GM23338 (cell line): ENCODE measurements at regions not wholly inside any gene's neighbourhood (a gene's known extent, or its start where the extent isn't known, plus 50 kb on each side); places are given as distances from the start of the nearest gene placed in this dataset.

Experiments
- ATAC-seq: fragments of 200-7000 bp; cut with Tn5 transposase; 3 replicates; pipeline ENCODE4 v1.9.1; 2020
- DNase-seq: peaks from one replicate; pipeline ENCODE4 v3.0.0-alpha.2; 2015; ENCODE audit warnings: low spot score
- H2AFZ ChIP-seq: fragments of 200-600 bp; sonication (generic); 2 replicates; pipeline ENCODE4 v1.8.0; 2016; ENCODE audit warnings: antibody characterized with exemption, mild to moderate bottlenecking, moderate library complexity
- H3F3A ChIP-seq: fragments of 200-600 bp; sonication (generic); replicated peaks from 2 replicates; pipeline ENCODE4 v1.8.0; 2017; ENCODE audit warnings: antibody characterized with exemption, mixed run types, low read depth
- H3K27ac ChIP-seq: fragments of 200-600 bp; sonication (generic); 2 replicates; pipeline ENCODE4 v1.6.1; 2016; ENCODE audit warnings: low read depth
- H3K27me3 ChIP-seq: fragments of 200-600 bp; sonication (generic); 2 replicates; pipeline ENCODE4 v1.8.0; 2016; ENCODE audit warnings: mild to moderate bottlenecking, mixed run types, moderate library complexity; ENCODE audit not compliant: insufficient read depth
- H3K36me3 ChIP-seq: fragments of 200-600 bp; sonication (generic); 2 replicates; pipeline ENCODE4 v1.8.0; 2016; ENCODE audit warnings: mild to moderate bottlenecking; ENCODE audit not compliant: insufficient read depth
- H3K4me1 ChIP-seq: fragments of 200-600 bp; sonication (generic); 2 replicates; pipeline ENCODE4 v1.8.0; 2016; ENCODE audit warnings: mild to moderate bottlenecking, moderate library complexity; ENCODE audit not compliant: insufficient read depth
- H3K4me2 ChIP-seq: fragments of 200-600 bp; sonication (generic); 2 replicates; pipeline ENCODE4 v1.7.1; 2017; ENCODE audit warnings: mixed run types
- H3K4me3 ChIP-seq: fragments of 200-600 bp; sonication (generic); 2 replicates; pipeline ENCODE4 v1.6.1; 2016; ENCODE audit warnings: mixed run types
- H3K79me2 ChIP-seq: fragments of 200-600 bp; sonication (generic); replicated peaks from 2 replicates; pipeline ENCODE4 v1.8.0; 2017; ENCODE audit warnings: mild to moderate bottlenecking; ENCODE audit not compliant: insufficient read depth
- H3K9me2 ChIP-seq: fragments of 200-600 bp; sonication (generic); 2 replicates; pipeline ENCODE4 v1.8.0; 2017; ENCODE audit not compliant: insufficient read depth
- H4K20me1 ChIP-seq: fragments of 200-600 bp; sonication (generic); replicated peaks from 2 replicates; pipeline ENCODE4 v1.8.0; 2017; ENCODE audit warnings: mild to moderate bottlenecking; ENCODE audit not compliant: insufficient read depth
- H3K27ac Mint-ChIP-seq: 2 replicates; pipeline ENCODE4 v1.8.0; 2020; ENCODE audit warnings: inconsistent platforms, mild to moderate bottlenecking, moderate library complexity, mixed read lengths
- H3K27me3 Mint-ChIP-seq: 3 replicates; pipeline ENCODE4 v1.8.0; 2022; ENCODE audit warnings: low read depth, mild to moderate bottlenecking, moderate library complexity, mixed read lengths, inconsistent platforms; ENCODE audit not compliant: insufficient read depth, poor library complexity
- H3K36me3 Mint-ChIP-seq: 3 replicates; pipeline ENCODE4 v1.8.0; 2021; ENCODE audit warnings: low read depth, mild to moderate bottlenecking, inconsistent platforms, moderate library complexity, mixed read lengths
- H3K4me1 Mint-ChIP-seq: 3 replicates; pipeline ENCODE4 v1.8.0; 2020; ENCODE audit warnings: mild to moderate bottlenecking, inconsistent platforms, mixed read lengths
- H3K4me3 Mint-ChIP-seq: 3 replicates; pipeline ENCODE4 v1.8.0; 2021; ENCODE audit warnings: moderate library complexity, mild to moderate bottlenecking, inconsistent platforms, mixed read lengths
- H3K9me3 Mint-ChIP-seq: 3 replicates; pipeline ENCODE4 v1.8.0; 2020; ENCODE audit warnings: moderate library complexity, mild to moderate bottlenecking, inconsistent platforms, mixed read lengths
- CREB1 ChIP-seq: fragments of 250-450 bp; sonication (Bioruptor Pico); IDR thresholded peaks from 2 replicates; pipeline ENCODE4 v1.5.0; 2020; ENCODE audit warnings: low read depth, mild to moderate bottlenecking, moderate library complexity
- ETS1 ChIP-seq: IDR thresholded peaks from 2 replicates; pipeline ENCODE4 v1.6.1; 2016; ENCODE audit warnings: antibody characterized with exemption
- EZH2 ChIP-seq: fragments of 200-600 bp; sonication (generic); IDR thresholded peaks from one replicate; pipeline ENCODE4 v1.8.0; 2017; ENCODE audit warnings: antibody characterized with exemption, mild to moderate bottlenecking, low read depth; ENCODE audit not compliant: unreplicated experiment
- EZH2phosphoT487 ChIP-seq: fragments of 200-600 bp; sonication (generic); IDR thresholded peaks from one replicate; pipeline ENCODE4 v1.8.1; 2018; ENCODE audit warnings: antibody characterized with exemption; ENCODE audit not compliant: unreplicated experiment
- JUNB ChIP-seq: IDR thresholded peaks from one replicate; pipeline ENCODE4 v1.6.1; 2016; ENCODE audit warnings: antibody characterized with exemption; ENCODE audit not compliant: unreplicated experiment
- NANOG ChIP-seq: IDR thresholded peaks from 2 replicates; pipeline ENCODE4 v1.6.1; 2016; ENCODE audit warnings: antibody characterized with exemption, borderline replicate concordance
- POLR2AphosphoS5 ChIP-seq: IDR thresholded peaks from 2 replicates; pipeline ENCODE4 v1.6.1; 2016; ENCODE audit warnings: antibody characterized with exemption, low read depth
- REST ChIP-seq: IDR thresholded peaks from one replicate; pipeline ENCODE4 v1.6.1; 2018; ENCODE audit warnings: antibody characterized with exemption; ENCODE audit not compliant: unreplicated experiment
- STAT1 ChIP-seq: IDR thresholded peaks from one replicate; pipeline ENCODE4 v1.6.1; 2016; ENCODE audit warnings: antibody characterized with exemption; ENCODE audit not compliant: unreplicated experiment
- ZNF114 ChIP-seq: fragments of 250-450 bp; sonication (Bioruptor Pico); IDR thresholded peaks from 2 replicates; pipeline ENCODE4 v1.5.0; 2020; ENCODE audit warnings: mild to moderate bottlenecking, moderate library complexity
- ZNF331 ChIP-seq: fragments of 250-450 bp; sonication (Bioruptor Pico); IDR thresholded peaks from 2 replicates; pipeline ENCODE4 v1.5.0; 2020; ENCODE audit warnings: low read depth, mild to moderate bottlenecking, moderate library complexity
- TF ChIP-seq, protein P1 (sequence below): fragments of 250-450 bp; sonication (Bioruptor Pico); IDR thresholded peaks from 2 replicates; pipeline ENCODE4 v1.5.0; 2020; ENCODE audit warnings: mild to moderate bottlenecking, moderate library complexity
- TF ChIP-seq, protein P2 (sequence below), 2 experiments: fragments of 200-600 bp in 1 of 2; sonication (generic) in 1 of 2; conservative IDR thresholded peaks; 2 replicates each; pipeline versions ENCODE4 v1.5.1 to v1.6.1; 2016 to 2017; ENCODE audit warnings: antibody characterized with exemption in 2 of 2, low read depth in 2 of 2, mild to moderate bottlenecking in 2 of 2, moderate library complexity in 1 of 2

GRCh38 chr18:43668866-43669265 is 391.6 kb upstream of the SYT4 start:
- DNase-seq (no peak), ATAC-seq (no peak)
- H3K27me3 ChIP-seq = no peaks in the 10 kb centered on the region
- H3K4me3 ChIP-seq = no peak overlapping the region
- no peak for TF ChIP-seq ZNF114 (CRISPR knock-in tag)
- TF ChIP-seq STAT1 = no peak
- TF ChIP-seq, protein P1, sequence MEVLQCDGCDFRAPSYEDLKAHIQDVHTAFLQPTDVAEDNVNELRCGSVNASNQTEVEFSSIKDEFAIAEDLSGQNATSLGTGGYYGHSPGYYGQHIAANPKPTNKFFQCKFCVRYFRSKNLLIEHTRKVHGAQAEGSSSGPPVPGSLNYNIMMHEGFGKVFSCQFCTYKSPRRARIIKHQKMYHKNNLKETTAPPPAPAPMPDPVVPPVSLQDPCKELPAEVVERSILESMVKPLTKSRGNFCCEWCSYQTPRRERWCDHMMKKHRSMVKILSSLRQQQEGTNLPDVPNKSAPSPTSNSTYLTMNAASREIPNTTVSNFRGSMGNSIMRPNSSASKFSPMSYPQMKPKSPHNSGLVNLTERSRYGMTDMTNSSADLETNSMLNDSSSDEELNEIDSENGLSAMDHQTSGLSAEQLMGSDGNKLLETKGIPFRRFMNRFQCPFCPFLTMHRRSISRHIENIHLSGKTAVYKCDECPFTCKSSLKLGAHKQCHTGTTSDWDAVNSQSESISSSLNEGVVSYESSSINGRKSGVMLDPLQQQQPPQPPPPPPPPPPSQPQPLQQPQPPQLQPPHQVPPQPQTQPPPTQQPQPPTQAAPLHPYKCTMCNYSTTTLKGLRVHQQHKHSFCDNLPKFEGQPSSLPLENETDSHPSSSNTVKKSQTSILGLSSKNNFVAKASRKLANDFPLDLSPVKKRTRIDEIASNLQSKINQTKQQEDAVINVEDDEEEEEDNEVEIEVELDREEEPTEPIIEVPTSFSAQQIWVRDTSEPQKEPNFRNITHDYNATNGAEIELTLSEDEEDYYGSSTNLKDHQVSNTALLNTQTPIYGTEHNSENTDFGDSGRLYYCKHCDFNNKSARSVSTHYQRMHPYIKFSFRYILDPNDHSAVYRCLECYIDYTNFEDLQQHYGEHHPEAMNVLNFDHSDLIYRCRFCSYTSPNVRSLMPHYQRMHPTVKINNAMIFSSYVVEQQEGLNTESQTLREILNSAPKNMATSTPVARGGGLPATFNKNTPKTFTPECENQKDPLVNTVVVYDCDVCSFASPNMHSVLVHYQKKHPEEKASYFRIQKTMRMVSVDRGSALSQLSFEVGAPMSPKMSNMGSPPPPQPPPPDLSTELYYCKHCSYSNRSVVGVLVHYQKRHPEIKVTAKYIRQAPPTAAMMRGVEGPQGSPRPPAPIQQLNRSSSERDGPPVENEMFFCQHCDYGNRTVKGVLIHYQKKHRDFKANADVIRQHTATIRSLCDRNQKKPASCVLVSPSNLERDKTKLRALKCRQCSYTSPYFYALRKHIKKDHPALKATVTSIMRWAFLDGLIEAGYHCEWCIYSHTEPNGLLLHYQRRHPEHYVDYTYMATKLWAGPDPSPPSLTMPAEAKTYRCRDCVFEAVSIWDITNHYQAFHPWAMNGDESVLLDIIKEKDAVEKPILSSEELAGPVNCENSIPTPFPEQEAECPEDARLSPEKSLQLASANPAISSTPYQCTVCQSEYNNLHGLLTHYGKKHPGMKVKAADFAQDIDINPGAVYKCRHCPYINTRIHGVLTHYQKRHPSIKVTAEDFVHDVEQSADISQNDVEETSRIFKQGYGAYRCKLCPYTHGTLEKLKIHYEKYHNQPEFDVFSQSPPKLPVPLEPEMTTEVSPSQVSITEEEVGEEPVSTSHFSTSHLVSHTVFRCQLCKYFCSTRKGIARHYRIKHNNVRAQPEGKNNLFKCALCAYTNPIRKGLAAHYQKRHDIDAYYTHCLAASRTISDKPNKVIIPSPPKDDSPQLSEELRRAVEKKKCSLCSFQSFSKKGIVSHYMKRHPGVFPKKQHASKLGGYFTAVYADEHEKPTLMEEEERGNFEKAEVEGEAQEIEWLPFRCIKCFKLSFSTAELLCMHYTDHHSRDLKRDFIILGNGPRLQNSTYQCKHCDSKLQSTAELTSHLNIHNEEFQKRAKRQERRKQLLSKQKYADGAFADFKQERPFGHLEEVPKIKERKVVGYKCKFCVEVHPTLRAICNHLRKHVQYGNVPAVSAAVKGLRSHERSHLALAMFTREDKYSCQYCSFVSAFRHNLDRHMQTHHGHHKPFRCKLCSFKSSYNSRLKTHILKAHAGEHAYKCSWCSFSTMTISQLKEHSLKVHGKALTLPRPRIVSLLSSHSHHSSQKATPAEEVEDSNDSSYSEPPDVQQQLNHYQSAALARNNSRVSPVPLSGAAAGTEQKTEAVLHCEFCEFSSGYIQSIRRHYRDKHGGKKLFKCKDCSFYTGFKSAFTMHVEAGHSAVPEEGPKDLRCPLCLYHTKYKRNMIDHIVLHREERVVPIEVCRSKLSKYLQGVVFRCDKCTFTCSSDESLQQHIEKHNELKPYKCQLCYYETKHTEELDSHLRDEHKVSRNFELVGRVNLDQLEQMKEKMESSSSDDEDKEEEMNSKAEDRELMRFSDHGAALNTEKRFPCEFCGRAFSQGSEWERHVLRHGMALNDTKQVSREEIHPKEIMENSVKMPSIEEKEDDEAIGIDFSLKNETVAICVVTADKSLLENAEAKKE (CRISPR knock-in tag) = no peak
- TF ChIP-seq POLR2AphosphoS5 = no peak
- TF ChIP-seq, protein P2, sequence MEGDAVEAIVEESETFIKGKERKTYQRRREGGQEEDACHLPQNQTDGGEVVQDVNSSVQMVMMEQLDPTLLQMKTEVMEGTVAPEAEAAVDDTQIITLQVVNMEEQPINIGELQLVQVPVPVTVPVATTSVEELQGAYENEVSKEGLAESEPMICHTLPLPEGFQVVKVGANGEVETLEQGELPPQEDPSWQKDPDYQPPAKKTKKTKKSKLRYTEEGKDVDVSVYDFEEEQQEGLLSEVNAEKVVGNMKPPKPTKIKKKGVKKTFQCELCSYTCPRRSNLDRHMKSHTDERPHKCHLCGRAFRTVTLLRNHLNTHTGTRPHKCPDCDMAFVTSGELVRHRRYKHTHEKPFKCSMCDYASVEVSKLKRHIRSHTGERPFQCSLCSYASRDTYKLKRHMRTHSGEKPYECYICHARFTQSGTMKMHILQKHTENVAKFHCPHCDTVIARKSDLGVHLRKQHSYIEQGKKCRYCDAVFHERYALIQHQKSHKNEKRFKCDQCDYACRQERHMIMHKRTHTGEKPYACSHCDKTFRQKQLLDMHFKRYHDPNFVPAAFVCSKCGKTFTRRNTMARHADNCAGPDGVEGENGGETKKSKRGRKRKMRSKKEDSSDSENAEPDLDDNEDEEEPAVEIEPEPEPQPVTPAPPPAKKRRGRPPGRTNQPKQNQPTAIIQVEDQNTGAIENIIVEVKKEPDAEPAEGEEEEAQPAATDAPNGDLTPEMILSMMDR (conservative IDR thresholded peaks at IDR 0.05; ENCODE audit: low read depth in 2 of 2) = no peak
- TF ChIP-seq ETS1 = no peak
- no peak for TF ChIP-seq CREB1 (CRISPR knock-in tag)
- no peak for TF ChIP-seq NANOG
- no peak for TF ChIP-seq REST
- no peak for TF ChIP-seq EZH2
- TF ChIP-seq JUNB = no peak
- no peak for TF ChIP-seq ZNF331 (CRISPR knock-in tag)
- TF ChIP-seq EZH2phosphoT487 = no peak
- H3K27ac ChIP-seq = no peak overlapping the region
- H3K4me3 Mint-ChIP-seq = no peak overlapping the region
- H3K27me3 Mint-ChIP-seq = no peaks in the 10 kb centered on the region
- no peaks in the 10 kb centered on the region for H4K20me1 ChIP-seq
- H3K4me1 ChIP-seq = peaks cover 12% of the 10 kb centered on the region; the same call in 1 of the 2 replicates
- no peaks in the 10 kb centered on the region for H3F3A ChIP-seq
- no peak overlapping the region for H3K27ac Mint-ChIP-seq
- no peaks in the 10 kb centered on the region for H3K9me2 ChIP-seq
- H3K36me3 Mint-ChIP-seq = no peaks in the 10 kb centered on the region
- H3K36me3 ChIP-seq = no peaks in the 10 kb centered on the region
- H3K4me2 ChIP-seq = no peak overlapping the region
- no peaks in the 10 kb centered on the region for H3K79me2 ChIP-seq
- no peaks in the 10 kb centered on the region; the same call in 1 of the 3 replicates for H3K4me1 Mint-ChIP-seq
- no peak overlapping the region for H2AFZ ChIP-seq
- H3K9me3 Mint-ChIP-seq = no peaks in the 10 kb centered on the region
